Stomach (tissue), 4 donors: ENCODE measurements at regions not wholly inside any gene's neighbourhood (a gene's known extent, or its start where the extent isn't known, plus 50 kb on each side); places are given as distances from the start of the nearest gene placed in this dataset.

Experiments
- CTCF ChIP-seq, 7 experiments: fragments of 450-650 bp in 4 of 7; fragments of 200-600 bp in 3 of 7; sonication (generic) in 3 of 7; IDR thresholded peaks; one replicate each; pipeline ENCODE4 v1.5.1; 2016 to 2019; ENCODE audit warnings: antibody characterized with exemption in 7 of 7, control low read depth in 2 of 7, mild to moderate bottlenecking in 1 of 7
- POLR2A ChIP-seq, 4 donors: fragments of 450-650 bp; IDR thresholded peaks; one replicate each; pipeline ENCODE4 v1.6.1; 2016; ENCODE audit warnings: antibody characterized with exemption in 4 of 4, control low read depth in 2 of 4, mild to moderate bottlenecking in 1 of 4, moderate library complexity in 1 of 4

- TF ChIP-seq CTCF (IDR thresholded peaks at IDR 0.05) (no peak), POLR2A (IDR thresholded peaks at IDR 0.05) (no peak)
Measured at GRCh38 chr4:13829457-13829856, 201.9 kb upstream of the BOD1L1 start.
